DND-41 (cell line): ENCODE measurements at regions not wholly inside any gene's neighbourhood (a gene's known extent, or its start where the extent isn't known, plus 50 kb on each side); places are given as distances from the start of the nearest gene placed in this dataset.

Source experiments
- ATAC-seq: fragments of 200-7000 bp; cut with Tn5 transposase; 3 replicates; pipeline ENCODE4 v1.9.1; 2021; ENCODE audit warnings: low read depth; ENCODE audit not compliant: insufficient read depth
- DNase-seq: peaks from one replicate; pipeline ENCODE4 v3.0.0-alpha.2; 2020
- H2AFZ ChIP-seq: 2 replicates; pipeline ENCODE4 v1.6.0; 2012; ENCODE audit warnings: low read depth, low read length
- H3K27ac ChIP-seq: 2 replicates; pipeline ENCODE4 v1.5.1; 2012; ENCODE audit warnings: low read length, inconsistent platforms
- H3K27me3 ChIP-seq: fragments of 200-600 bp; sonication (generic); 2 replicates; pipeline ENCODE4 v1.6.0; 2012; ENCODE audit warnings: low read length, mild to moderate bottlenecking, inconsistent platforms; ENCODE audit not compliant: insufficient read depth, poor library complexity
- H3K36me3 ChIP-seq: 2 replicates; pipeline ENCODE4 v1.5.1; 2012; ENCODE audit warnings: low read length, inconsistent platforms; ENCODE audit not compliant: insufficient read depth
- H3K4me1 ChIP-seq: 2 replicates; pipeline ENCODE4 v1.5.1; 2012; ENCODE audit warnings: mild to moderate bottlenecking, low read length; ENCODE audit not compliant: insufficient read depth
- H3K4me2 ChIP-seq: 2 replicates; pipeline ENCODE4 v1.6.0; 2012; ENCODE audit warnings: mild to moderate bottlenecking, moderate library complexity, low read length, inconsistent platforms; ENCODE audit not compliant: insufficient read depth
- H3K4me3 ChIP-seq, 2 experiments: fragments of 200-600 bp in 1 of 2; shearing (Covaris generic) in 1 of 2; 2 replicates each; pipeline ENCODE4 v1.5.1; 2012 to 2016; ENCODE audit warnings: inconsistent platforms in 2 of 2, low read length in 2 of 2, mild to moderate bottlenecking in 2 of 2, low read depth in 1 of 2, moderate library complexity in 1 of 2
- H3K79me2 ChIP-seq: 2 replicates; pipeline ENCODE4 v1.6.0; 2012; ENCODE audit warnings: low read length, inconsistent platforms; ENCODE audit not compliant: insufficient read depth
- H3K9ac ChIP-seq: 2 replicates; pipeline ENCODE4 v1.6.0; 2012; ENCODE audit warnings: low read depth, mild to moderate bottlenecking, inconsistent platforms, low read length, moderate library complexity
- H3K9me3 ChIP-seq: 2 replicates; pipeline ENCODE4 v1.5.1; 2012; ENCODE audit warnings: low read length, moderate library complexity, mild to moderate bottlenecking, inconsistent platforms; ENCODE audit not compliant: insufficient read depth, severe bottlenecking
- H4K20me1 ChIP-seq: 2 replicates; pipeline ENCODE4 v1.6.0; 2012; ENCODE audit warnings: low read length; ENCODE audit not compliant: insufficient read depth
- EZH2 ChIP-seq: IDR thresholded peaks from 3 replicates; pipeline ENCODE4 v1.6.1; 2012; ENCODE audit warnings: borderline replicate concordance, low read depth, mild to moderate bottlenecking, moderate library complexity, low read length, inconsistent platforms; ENCODE audit not compliant: severe bottlenecking
- TF ChIP-seq, protein P1 (sequence below): IDR thresholded peaks from 2 replicates; pipeline ENCODE4 v1.5.1; 2012; ENCODE audit warnings: borderline replicate concordance, low read length, moderate library complexity, mild to moderate bottlenecking; ENCODE audit not compliant: poor library complexity, severe bottlenecking; ENCODE audit errors: extremely low read depth

DNA sequence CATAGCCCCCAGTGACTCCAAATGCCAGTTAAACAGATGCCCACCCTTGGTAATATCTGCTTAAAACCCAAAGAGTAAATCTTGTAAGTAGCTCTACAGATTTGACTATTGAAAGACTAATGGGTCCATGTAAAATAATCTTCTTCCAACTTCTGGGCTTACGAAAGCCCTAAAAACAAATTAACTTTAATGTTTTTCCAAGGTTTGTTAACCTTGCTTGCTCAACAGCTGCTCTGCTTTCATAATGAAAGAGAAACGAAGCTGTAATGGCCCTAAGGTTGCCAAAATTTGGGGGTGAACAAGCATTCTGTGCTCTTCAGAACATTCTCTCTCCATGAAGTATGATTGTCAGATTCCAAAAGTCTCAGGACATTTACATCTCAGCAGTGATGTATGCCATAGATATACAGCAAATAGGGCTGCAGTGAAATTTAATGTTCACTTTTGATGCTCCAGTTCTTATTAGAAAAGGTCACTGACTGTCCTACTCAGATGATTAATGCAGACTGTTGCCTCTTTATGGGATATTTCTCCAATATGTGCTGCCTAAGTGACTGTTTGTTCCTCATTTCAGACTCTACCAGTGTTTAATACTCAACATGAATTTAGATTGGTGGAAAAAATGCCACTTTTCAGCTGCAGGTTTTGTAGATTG lies 436.3 kb upstream of the CHST9 start:
- H4K20me1 ChIP-seq: no peaks in the 10 kb centered on the region
- H3K4me1 ChIP-seq: no peaks in the 10 kb centered on the region
- H3K4me3 ChIP-seq: no peak overlapping the region
- no peaks in the 10 kb centered on the region for H3K27me3 ChIP-seq
- H3K27ac ChIP-seq: no peak overlapping the region
- no peaks in the 10 kb centered on the region for H3K36me3 ChIP-seq
- TF ChIP-seq, protein P1, sequence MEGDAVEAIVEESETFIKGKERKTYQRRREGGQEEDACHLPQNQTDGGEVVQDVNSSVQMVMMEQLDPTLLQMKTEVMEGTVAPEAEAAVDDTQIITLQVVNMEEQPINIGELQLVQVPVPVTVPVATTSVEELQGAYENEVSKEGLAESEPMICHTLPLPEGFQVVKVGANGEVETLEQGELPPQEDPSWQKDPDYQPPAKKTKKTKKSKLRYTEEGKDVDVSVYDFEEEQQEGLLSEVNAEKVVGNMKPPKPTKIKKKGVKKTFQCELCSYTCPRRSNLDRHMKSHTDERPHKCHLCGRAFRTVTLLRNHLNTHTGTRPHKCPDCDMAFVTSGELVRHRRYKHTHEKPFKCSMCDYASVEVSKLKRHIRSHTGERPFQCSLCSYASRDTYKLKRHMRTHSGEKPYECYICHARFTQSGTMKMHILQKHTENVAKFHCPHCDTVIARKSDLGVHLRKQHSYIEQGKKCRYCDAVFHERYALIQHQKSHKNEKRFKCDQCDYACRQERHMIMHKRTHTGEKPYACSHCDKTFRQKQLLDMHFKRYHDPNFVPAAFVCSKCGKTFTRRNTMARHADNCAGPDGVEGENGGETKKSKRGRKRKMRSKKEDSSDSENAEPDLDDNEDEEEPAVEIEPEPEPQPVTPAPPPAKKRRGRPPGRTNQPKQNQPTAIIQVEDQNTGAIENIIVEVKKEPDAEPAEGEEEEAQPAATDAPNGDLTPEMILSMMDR: no peak
- TF ChIP-seq EZH2: no peak
- H2AFZ ChIP-seq: no peak overlapping the region
- no peak overlapping the region for H3K4me2 ChIP-seq
- ATAC-seq (no peak), DNase-seq (no peak)
- H3K9ac ChIP-seq: no peak overlapping the region
- no peaks in the 10 kb centered on the region for H3K79me2 ChIP-seq
- no peaks in the 10 kb centered on the region for H3K9me3 ChIP-seq

DNA sequence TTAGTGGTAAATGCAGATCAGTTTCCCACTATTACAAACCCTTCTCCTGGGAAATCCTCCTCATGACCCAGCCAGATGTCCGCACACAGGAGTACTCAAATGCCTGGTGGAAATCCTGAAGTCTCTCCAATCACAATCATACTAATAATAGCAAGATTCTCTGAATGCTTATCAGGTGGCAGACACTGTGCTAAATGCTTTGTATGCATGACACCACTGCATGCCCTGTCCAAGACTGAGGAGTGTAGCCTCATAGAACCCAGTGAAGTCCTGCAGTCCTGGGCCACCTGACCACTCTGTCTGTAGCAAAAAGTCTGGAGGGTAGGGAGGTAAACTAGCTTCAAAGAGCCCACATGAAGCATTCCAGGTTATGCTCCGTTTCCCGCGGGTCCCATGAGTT lies 434.8 kb upstream of the CHST9 start:
- no peak for ATAC-seq
- Histone ChIP-seq H3K4me2 (no peak overlapping the region), H3K79me2 (no peaks in the 10 kb centered on the region), H3K27ac (no peak overlapping the region), H4K20me1 (no peaks in the 10 kb centered on the region), H2AFZ (no peak overlapping the region), H3K9me3 (no peaks in the 10 kb centered on the region), H3K27me3 (no peaks in the 10 kb centered on the region), H3K9ac (no peak overlapping the region), H3K4me1 (no peaks in the 10 kb centered on the region), H3K4me3 (no peak overlapping the region), H3K36me3 (no peaks in the 10 kb centered on the region)
- TF ChIP-seq EZH2: no peak
- TF ChIP-seq, protein P1: no peak
- no peak for DNase-seq

DNA sequence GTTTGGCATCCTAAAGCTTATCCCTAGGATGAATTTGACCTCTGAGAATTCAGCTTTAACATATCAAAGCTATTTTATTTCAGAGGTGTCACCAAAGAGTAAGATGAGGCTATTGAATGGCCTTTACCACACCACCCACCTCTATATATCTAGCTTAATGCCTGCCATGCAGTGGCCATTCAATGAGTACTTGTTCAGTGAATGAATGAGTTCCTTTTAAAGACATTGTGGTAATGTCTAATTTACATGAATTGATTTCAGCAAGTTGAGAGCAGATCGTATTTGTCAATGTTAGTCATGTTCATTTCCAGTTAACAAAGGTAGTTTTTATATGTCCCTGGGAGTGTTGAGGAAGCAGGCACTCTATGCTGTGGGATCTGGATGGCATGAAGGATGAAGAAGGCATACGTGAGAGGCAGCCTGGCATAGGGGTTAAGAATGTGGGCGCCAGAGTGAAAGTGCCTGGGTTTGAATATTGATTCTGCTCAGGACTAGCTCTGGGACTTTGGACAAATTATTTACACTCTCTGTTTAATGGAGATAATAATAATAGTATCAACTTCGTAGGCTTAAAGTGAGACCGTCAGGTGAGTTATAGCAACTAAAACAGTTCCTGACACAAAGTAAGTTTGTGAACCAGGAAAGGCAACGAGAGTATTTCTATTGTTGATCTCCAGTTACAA lies 434.1 kb upstream of the CHST9 start:
- Histone ChIP-seq H3K9ac (no peak overlapping the region), H3K79me2 (no peaks in the 10 kb centered on the region), H3K4me2 (no peak overlapping the region), H3K27ac (no peak overlapping the region), H2AFZ (no peak overlapping the region), H3K4me1 (no peaks in the 10 kb centered on the region), H3K9me3 (no peaks in the 10 kb centered on the region), H4K20me1 (no peaks in the 10 kb centered on the region), H3K27me3 (no peaks in the 10 kb centered on the region), H3K4me3 (no peak overlapping the region), H3K36me3 (no peaks in the 10 kb centered on the region)
- TF ChIP-seq, protein P1: no peak
- no peak for TF ChIP-seq EZH2
- DNase-seq (no peak), ATAC-seq (no peak)
